ENCODE measurements at regions not wholly inside any gene's neighbourhood (a gene's known extent, or its start where the extent isn't known, plus 50 kb on each side); places are given as distances from the start of the nearest gene placed in this dataset.

GRCh38 chr10:55223352-55223751 lies 422.3 kb upstream of the PCDH15 start:
- TF ChIP-seq CTCF (IDR thresholded peaks at IDR 0.05) (no peak), POLR2A (IDR thresholded peaks at IDR 0.05) (no peak)

All from uterus (tissue), 2 donors.